Loucy (cell line): ENCODE measurements at regions not wholly inside any gene's neighbourhood (a gene's known extent, or its start where the extent isn't known, plus 50 kb on each side); places are given as distances from the start of the nearest gene placed in this dataset.

Experiments
- EZH2phosphoT487 ChIP-seq: fragments of 200-600 bp; IDR thresholded peaks from 2 replicates; pipeline ENCODE4 v1.6.1; 2018; ENCODE audit warnings: antibody characterized with exemption, mild to moderate bottlenecking, moderate library complexity, borderline replicate concordance
- TF ChIP-seq, protein P1 (sequence below): fragments of 200-600 bp; sonication (generic); conservative IDR thresholded peaks from 2 replicates; pipeline ENCODE4 v1.5.1; 2014; ENCODE audit warnings: mild to moderate bottlenecking, antibody characterized with exemption, low read length

DNA sequence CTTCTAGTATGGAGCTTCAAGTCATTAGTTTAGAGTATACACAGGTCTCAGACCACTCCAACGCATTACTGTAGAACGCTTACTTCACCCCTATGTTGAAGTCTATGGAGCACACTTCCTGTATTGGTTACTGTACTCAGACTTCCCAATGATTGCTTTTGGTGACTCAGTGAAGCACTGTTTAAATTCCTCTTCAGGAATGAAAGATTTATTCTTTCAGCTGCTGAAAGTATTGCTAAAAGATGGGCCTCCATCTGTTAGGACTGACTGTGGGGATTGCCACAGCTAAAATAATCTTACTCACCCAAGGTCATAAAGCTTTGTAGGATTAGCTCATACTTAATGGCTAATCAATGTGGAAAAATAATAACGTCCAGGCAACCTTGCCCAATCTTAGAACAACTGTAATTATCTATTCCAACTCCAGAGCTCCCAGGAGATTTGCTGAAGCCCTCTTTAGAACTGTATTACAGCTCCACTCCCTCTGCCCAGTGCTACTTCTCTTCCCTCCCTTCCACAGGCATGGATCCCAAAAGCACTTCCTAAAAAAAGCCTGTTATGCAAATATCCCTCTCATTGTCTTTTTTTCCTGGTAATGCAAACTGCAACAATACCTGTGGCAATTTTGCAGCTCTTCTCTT, 281.9 kb upstream of the HS3ST1 start:
- TF ChIP-seq, protein P1, sequence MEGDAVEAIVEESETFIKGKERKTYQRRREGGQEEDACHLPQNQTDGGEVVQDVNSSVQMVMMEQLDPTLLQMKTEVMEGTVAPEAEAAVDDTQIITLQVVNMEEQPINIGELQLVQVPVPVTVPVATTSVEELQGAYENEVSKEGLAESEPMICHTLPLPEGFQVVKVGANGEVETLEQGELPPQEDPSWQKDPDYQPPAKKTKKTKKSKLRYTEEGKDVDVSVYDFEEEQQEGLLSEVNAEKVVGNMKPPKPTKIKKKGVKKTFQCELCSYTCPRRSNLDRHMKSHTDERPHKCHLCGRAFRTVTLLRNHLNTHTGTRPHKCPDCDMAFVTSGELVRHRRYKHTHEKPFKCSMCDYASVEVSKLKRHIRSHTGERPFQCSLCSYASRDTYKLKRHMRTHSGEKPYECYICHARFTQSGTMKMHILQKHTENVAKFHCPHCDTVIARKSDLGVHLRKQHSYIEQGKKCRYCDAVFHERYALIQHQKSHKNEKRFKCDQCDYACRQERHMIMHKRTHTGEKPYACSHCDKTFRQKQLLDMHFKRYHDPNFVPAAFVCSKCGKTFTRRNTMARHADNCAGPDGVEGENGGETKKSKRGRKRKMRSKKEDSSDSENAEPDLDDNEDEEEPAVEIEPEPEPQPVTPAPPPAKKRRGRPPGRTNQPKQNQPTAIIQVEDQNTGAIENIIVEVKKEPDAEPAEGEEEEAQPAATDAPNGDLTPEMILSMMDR, result no peak
- TF ChIP-seq EZH2phosphoT487, result no peak
